DOHH2 (cell line): ENCODE measurements at regions not wholly inside any gene's neighbourhood (a gene's known extent, or its start where the extent isn't known, plus 50 kb on each side); places are given as distances from the start of the nearest gene placed in this dataset.

ENCODE experiments used
- CTCF ChIP-seq: fragments of 200-600 bp; sonication (generic); IDR thresholded peaks from one replicate; pipeline ENCODE4 v1.5.1; 2014; ENCODE audit warnings: antibody characterized with exemption, mild to moderate bottlenecking, low read depth, low read length; ENCODE audit not compliant: poor library complexity, severe bottlenecking
- EZH2phosphoT487 ChIP-seq: fragments of 200-600 bp; sonication (generic); IDR thresholded peaks from 2 replicates; pipeline ENCODE4 v1.6.1; 2017; ENCODE audit warnings: borderline replicate concordance, mild to moderate bottlenecking, antibody characterized with exemption, low read length, moderate library complexity, mixed read lengths

GRCh38 chr2:239717706-239718105 lies 307.4 kb downstream of the NDUFA10 start:
- no peak for TF ChIP-seq CTCF
- TF ChIP-seq EZH2phosphoT487, result no peak
